ENCODE measurements at regions not wholly inside any gene's neighbourhood (a gene's known extent, or its start where the extent isn't known, plus 50 kb on each side); places are given as distances from the start of the nearest gene placed in this dataset.

DNA sequence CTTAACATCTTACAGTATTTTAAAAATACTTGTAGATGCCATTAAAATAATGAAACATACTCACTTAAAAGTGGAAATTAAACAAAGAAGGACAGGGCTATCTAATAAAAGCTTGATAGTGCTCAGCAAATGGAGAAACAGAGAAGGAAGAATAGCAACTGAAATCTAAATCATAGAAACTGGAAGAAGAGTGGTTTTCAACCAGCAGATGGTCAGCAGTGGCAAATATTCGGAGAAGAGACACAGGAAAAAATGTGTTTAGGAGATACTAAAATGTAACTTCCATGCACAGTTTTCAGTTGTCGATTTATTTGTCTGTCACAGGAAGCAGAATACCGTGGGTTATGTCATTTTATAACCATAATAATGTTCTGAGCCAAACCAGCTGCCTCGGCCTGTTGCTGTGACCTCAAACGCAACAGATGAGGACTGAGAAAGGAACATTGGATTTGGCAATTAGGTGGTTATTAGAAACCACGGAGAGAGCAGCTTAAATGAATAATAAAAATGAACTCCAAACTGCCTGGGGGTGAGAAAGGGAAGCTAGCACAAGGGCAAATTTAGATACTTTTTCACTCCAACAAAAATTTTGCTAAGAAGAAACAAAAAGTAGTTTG is 246.6 kb upstream of the KCNMB2 start:
- no peak for DNase-seq
- intact Hi-C loops (cut with micrococcal nuclease; ENCODE audit: unreplicated experiment): no loop called here
- no peak overlapping the region for H3K4me3 ChIP-seq (ENCODE audit: low read depth, low read length)
- no TSS peak for BruUV-seq (replicated peaks)
- no peaks in the 10 kb centered on the region for H3K27me3 ChIP-seq (replicated peaks; ENCODE audit: control insufficient read depth, insufficient read depth, low read length)
- no peaks in the 10 kb centered on the region for H3K4me1 Mint-ChIP-seq (ENCODE audit: low read depth, unreplicated experiment)
- TF ChIP-seq, protein P1, sequence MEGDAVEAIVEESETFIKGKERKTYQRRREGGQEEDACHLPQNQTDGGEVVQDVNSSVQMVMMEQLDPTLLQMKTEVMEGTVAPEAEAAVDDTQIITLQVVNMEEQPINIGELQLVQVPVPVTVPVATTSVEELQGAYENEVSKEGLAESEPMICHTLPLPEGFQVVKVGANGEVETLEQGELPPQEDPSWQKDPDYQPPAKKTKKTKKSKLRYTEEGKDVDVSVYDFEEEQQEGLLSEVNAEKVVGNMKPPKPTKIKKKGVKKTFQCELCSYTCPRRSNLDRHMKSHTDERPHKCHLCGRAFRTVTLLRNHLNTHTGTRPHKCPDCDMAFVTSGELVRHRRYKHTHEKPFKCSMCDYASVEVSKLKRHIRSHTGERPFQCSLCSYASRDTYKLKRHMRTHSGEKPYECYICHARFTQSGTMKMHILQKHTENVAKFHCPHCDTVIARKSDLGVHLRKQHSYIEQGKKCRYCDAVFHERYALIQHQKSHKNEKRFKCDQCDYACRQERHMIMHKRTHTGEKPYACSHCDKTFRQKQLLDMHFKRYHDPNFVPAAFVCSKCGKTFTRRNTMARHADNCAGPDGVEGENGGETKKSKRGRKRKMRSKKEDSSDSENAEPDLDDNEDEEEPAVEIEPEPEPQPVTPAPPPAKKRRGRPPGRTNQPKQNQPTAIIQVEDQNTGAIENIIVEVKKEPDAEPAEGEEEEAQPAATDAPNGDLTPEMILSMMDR (IDR thresholded peaks at IDR 0.05; ENCODE audit: insufficient read depth in 1 of 2, low read depth in 1 of 2, low read length in 1 of 2, severe bottlenecking in 1 of 2, unreplicated experiment in 1 of 2): no peak
- no peak overlapping the region for H3K4me3 Mint-ChIP-seq (ENCODE audit: unreplicated experiment)
- no peak overlapping the region for H3K27ac Mint-ChIP-seq (ENCODE audit: unreplicated experiment)
- peaks cover 21% of the 10 kb centered on the region for H3K9me3 Mint-ChIP-seq (ENCODE audit: unreplicated experiment)
- H3K27me3 Mint-ChIP-seq (ENCODE audit: insufficient read depth, unreplicated experiment): no peaks in the 10 kb centered on the region
- H3K36me3 Mint-ChIP-seq (ENCODE audit: insufficient read depth, unreplicated experiment): no peaks in the 10 kb centered on the region
- H3K4me1 ChIP-seq: no peaks in the 10 kb centered on the region
- H3K36me3 ChIP-seq (ENCODE audit: control insufficient read depth, insufficient read depth, low read length): no peaks in the 10 kb centered on the region
- POLR2A ChIA-PET: no interaction called here
- H3K9me3 ChIP-seq: no peaks in the 10 kb centered on the region
- CTCF ChIA-PET: no interaction called here

DNA sequence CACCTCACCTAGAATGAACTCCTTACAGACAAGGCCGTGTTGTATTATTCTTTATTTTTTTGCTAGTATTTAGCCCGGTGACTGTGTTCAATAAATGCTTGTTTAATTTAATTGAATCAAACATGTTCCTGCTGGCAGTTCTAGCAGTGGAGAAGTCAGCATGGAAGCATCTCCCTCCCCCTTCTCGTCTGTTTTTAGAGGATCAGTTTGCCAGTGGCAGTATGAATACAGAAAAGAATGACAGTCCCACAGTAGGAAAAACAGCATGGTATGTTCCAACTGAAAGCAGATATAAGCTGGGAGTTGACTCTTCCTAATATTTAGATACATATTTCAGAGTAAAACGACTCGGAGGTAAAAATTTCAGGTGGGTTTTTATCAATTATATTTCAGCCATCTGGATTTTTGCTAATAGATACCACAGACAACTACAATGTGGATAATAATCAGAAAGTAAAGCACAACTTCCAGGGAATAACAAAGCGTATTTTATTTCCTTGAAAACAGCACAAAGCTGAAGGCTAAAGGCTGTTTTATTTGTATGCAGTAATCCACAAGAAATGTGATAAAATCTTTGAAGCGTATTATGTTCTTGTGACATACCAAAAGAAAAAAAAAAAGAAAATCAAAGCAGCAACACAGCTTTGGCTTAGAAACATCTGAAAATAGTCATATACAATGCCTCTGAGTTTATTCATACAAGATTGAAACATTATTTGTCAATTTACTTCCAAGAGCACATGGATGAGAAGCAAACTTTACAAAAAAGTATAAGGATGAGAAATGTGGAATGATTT is 244.5 kb upstream of the KCNMB2 start:
- Mint-ChIP-seq H3K9me3 (ENCODE audit: unreplicated experiment) (peaks cover 21% of the 10 kb centered on the region), H3K27ac (ENCODE audit: unreplicated experiment) (no peak overlapping the region), H3K4me1 (ENCODE audit: low read depth, unreplicated experiment) (no peaks in the 10 kb centered on the region), H3K36me3 (ENCODE audit: insufficient read depth, unreplicated experiment) (no peaks in the 10 kb centered on the region), H3K27me3 (ENCODE audit: insufficient read depth, unreplicated experiment) (no peaks in the 10 kb centered on the region), H3K4me3 (ENCODE audit: unreplicated experiment) (no peak overlapping the region)
- no peak for DNase-seq
- TF ChIP-seq, protein P1 (IDR thresholded peaks at IDR 0.05; ENCODE audit: insufficient read depth in 1 of 2, low read depth in 1 of 2, low read length in 1 of 2, severe bottlenecking in 1 of 2, unreplicated experiment in 1 of 2): no peak
- H3K27me3 ChIP-seq (replicated peaks; ENCODE audit: control insufficient read depth, insufficient read depth, low read length): no peaks in the 10 kb centered on the region
- no peak overlapping the region for H3K4me3 ChIP-seq (ENCODE audit: low read depth, low read length)
- intact Hi-C loops (cut with micrococcal nuclease; ENCODE audit: unreplicated experiment): no loop called here
- H3K4me1 ChIP-seq: no peaks in the 10 kb centered on the region
- BruUV-seq (replicated peaks): no TSS peak
- H3K36me3 ChIP-seq (ENCODE audit: control insufficient read depth, insufficient read depth, low read length): no peaks in the 10 kb centered on the region
- no peaks in the 10 kb centered on the region for H3K9me3 ChIP-seq
- ChIA-PET CTCF (no interaction called here), POLR2A (no interaction called here)

DNA sequence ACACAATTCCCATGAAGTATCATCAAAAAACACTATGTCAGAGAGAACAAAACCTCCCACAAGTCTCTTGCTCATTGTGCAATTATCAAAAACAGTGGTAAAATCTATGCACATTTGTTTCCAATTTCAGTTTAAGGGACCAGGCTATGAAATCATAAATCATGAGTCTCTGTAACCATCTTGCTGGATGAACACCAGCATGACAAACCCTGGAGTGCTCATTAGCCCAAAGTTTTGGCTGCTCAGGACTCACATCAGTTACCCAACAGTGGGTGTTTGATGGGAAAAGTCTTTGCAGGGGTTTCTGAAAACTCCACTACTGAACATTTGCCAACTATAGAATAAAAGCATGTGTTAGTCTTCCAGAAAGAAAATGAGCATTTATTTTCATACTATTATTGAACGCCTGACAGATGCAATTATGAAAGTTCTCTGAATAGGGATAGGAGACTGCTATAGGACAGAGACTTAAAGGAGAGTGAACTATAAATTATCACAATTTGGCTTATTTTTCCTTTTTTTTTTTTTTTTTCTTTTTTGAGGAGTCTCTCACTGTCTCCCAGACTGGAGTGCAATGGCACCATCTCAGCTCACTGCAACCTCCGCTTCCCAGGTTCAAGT is 240.8 kb upstream of the KCNMB2 start:
- no peak for DNase-seq
- no peaks in the 10 kb centered on the region for H3K36me3 Mint-ChIP-seq (ENCODE audit: insufficient read depth, unreplicated experiment)
- intact Hi-C loops (cut with micrococcal nuclease; ENCODE audit: unreplicated experiment): no loop called here
- TF ChIP-seq, protein P1 (IDR thresholded peaks at IDR 0.05; ENCODE audit: insufficient read depth in 1 of 2, low read depth in 1 of 2, low read length in 1 of 2, severe bottlenecking in 1 of 2, unreplicated experiment in 1 of 2): no peak
- H3K27me3 Mint-ChIP-seq (ENCODE audit: insufficient read depth, unreplicated experiment): no peaks in the 10 kb centered on the region
- no peak overlapping the region for H3K27ac Mint-ChIP-seq (ENCODE audit: unreplicated experiment)
- ChIA-PET CTCF (no interaction called here), POLR2A (no interaction called here)
- H3K4me1 Mint-ChIP-seq (ENCODE audit: low read depth, unreplicated experiment): no peaks in the 10 kb centered on the region
- H3K9me3 Mint-ChIP-seq (ENCODE audit: unreplicated experiment): no peaks in the 10 kb centered on the region
- no peak overlapping the region for H3K4me3 ChIP-seq (ENCODE audit: low read depth, low read length)
- no peaks in the 10 kb centered on the region for H3K4me1 ChIP-seq
- no peaks in the 10 kb centered on the region for H3K36me3 ChIP-seq (ENCODE audit: control insufficient read depth, insufficient read depth, low read length)
- H3K4me3 Mint-ChIP-seq (ENCODE audit: unreplicated experiment): no peak overlapping the region
- no peaks in the 10 kb centered on the region for H3K9me3 ChIP-seq
- no peaks in the 10 kb centered on the region for H3K27me3 ChIP-seq (replicated peaks; ENCODE audit: control insufficient read depth, insufficient read depth, low read length)
- no TSS peak for BruUV-seq (replicated peaks)

Data from Caco-2 (cell line).